HUES48 (cell line): ENCODE measurements at regions not wholly inside any gene's neighbourhood (a gene's known extent, or its start where the extent isn't known, plus 50 kb on each side); places are given as distances from the start of the nearest gene placed in this dataset.
"Not testable (repeated sequence)": the region's sequence is repeated elsewhere in the genome, so short reads cannot be mapped to it uniquely, and the experiment has no call there.

Source experiments
- H3K27ac ChIP-seq: one replicate; pipeline ENCODE4 v1.7.0; 2013; ENCODE audit warnings: low read depth, low read length, inconsistent platforms
- H3K27me3 ChIP-seq: 2 replicates; pipeline ENCODE4 v1.6.1; 2013; ENCODE audit warnings: mild to moderate bottlenecking, low read length; ENCODE audit not compliant: control insufficient read depth, insufficient read depth
- H3K36me3 ChIP-seq: 2 replicates; pipeline ENCODE4 v1.6.1; 2013; ENCODE audit warnings: low read length; ENCODE audit not compliant: control insufficient read depth, insufficient read depth
- H3K4me1 ChIP-seq: 2 replicates; pipeline ENCODE4 v1.6.1; 2013; ENCODE audit warnings: mild to moderate bottlenecking, low read length; ENCODE audit not compliant: control insufficient read depth, insufficient read depth
- H3K4me3 ChIP-seq: 2 replicates; pipeline ENCODE4 v1.5.1; 2013; ENCODE audit warnings: mild to moderate bottlenecking, low read depth, low read length
- H3K9ac ChIP-seq: 2 replicates; pipeline ENCODE4 v1.6.1; 2013; ENCODE audit warnings: mild to moderate bottlenecking, low read depth, low read length, moderate library complexity
- H3K9me3 ChIP-seq: 2 replicates; pipeline ENCODE4 v1.6.1; 2013; ENCODE audit warnings: low read length; ENCODE audit not compliant: control insufficient read depth, insufficient read depth

DNA sequence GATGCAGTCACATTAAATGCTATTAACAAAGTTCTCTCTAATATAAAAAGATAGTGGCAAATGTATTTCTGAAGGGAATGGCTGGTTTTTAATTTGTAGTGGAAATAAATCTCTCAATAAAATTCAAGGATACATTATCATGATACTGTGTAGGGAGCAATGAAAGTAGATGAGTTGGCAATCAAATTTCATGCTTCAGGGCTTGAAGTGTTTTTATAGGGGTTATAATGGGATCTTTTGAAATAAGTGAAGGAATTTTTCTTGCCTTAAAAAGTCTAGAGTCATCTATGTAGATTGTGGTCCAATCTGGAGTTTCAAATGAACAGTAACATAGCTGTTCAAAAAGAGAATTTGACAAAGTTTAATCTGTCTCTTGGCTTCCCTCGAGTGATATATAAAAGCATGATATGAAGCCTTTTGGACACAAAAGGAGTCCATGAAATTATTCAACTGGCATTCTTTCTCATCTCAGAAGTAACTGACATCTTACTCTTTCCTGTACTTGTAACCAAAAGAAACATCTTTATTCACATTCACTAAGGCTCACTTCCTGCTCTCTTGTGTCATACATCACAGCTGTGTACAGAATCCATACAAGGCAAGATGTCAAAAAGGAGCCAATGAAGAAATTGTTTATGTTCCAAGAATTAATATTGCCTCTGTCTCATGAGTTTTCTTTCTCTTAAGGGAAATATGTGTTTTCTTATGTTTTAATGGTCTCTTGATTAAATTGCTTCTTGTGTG, 591.0 kb upstream of the GJE1 start:
- Histone ChIP-seq H3K4me3 (no peak overlapping the region), H3K36me3 (no peaks in the 10 kb centered on the region), H3K9me3 (peaks cover under 1% of the 10 kb centered on the region; the same call in 1 of the 2 replicates), H3K27ac (no peak overlapping the region), H3K27me3 (no peaks in the 10 kb centered on the region), H3K9ac (no peak overlapping the region), H3K4me1 (peaks cover 6% of the 10 kb centered on the region; the same call in 1 of the 2 replicates)

DNA sequence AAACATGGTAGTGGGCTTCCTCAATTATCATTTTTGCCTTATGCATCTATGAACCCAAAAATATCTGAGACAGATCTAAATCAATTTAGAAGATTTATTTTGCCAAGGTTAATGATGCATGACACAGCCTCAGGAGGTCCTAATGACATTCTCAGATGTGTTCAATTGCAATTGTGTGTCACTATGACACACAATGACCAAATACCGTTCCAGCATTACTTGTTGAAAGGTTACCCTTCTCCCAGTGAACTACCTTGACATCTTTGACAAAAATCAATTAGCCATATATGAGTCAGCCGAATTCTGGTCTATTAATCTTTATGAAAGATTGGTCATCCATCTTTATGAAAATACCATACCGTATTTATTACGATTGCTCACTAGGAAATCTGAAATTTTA, 592.5 kb upstream of the GJE1 start:
- no peak overlapping the region for H3K4me3 ChIP-seq
- H3K27ac ChIP-seq: no peak overlapping the region
- H3K9me3 ChIP-seq: no peaks in the 10 kb centered on the region
- H3K27me3 ChIP-seq: no peaks in the 10 kb centered on the region
- peaks cover 6% of the 10 kb centered on the region; the same call in 1 of the 2 replicates for H3K4me1 ChIP-seq
- no peaks in the 10 kb centered on the region for H3K36me3 ChIP-seq
- H3K9ac ChIP-seq: no peak overlapping the region

DNA sequence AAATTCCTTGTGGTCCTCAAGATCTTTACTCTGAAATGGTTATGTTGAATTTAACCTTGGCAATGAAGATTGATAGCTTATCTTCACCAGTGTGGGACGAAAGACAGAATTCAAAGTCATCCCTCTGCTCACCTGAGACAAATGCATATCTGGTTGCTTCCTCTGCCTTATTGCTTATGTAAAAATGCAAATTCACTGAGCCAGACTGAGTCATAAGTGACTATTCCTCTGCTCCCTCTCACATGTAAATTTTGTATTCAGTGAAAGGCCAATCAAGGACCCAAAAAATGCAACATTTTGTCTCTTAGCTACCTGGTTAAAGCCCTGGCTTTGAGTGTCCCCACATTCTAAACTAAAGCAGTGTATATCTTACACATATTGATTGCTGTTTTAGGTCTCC, 593.1 kb upstream of the GJE1 start:
- Histone ChIP-seq H3K9ac (no peak overlapping the region), H3K9me3 (no peaks in the 10 kb centered on the region), H3K27ac (peak overlapping the region; percentile 24), H3K27me3 (no peaks in the 10 kb centered on the region), H3K4me3 (no peak overlapping the region), H3K4me1 (peaks cover 6% of the 10 kb centered on the region; the same call in 1 of the 2 replicates), H3K36me3 (no peaks in the 10 kb centered on the region)

DNA sequence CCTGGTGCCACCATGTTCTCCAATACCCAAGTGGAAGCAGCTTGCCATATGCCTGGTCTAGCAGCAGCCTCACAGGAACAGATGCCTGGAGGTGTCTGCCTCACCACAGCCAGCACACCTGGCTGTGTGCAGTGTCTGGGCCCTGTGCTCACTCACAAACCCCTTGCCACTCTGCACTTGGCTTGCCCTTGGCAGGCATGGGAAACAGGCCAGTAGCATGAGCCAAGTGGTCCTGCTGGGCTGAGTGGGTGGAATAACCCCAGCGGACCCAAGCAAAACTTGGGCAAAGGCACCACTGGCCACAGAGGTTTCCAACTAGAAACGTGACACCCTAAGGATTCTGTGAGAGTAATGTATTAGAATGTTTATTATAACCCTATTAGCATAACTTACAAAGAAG, 600.5 kb upstream of the GJE1 start:
- Histone ChIP-seq H3K27ac (no peak overlapping the region), H3K4me3 (no peak overlapping the region), H3K27me3 (no peaks in the 10 kb centered on the region), H3K36me3 (no peaks in the 10 kb centered on the region), H3K9me3 (no peaks in the 10 kb centered on the region), H3K4me1 (peaks cover 5% of the 10 kb centered on the region; the same call in 1 of the 2 replicates), H3K9ac (no peak overlapping the region)

DNA sequence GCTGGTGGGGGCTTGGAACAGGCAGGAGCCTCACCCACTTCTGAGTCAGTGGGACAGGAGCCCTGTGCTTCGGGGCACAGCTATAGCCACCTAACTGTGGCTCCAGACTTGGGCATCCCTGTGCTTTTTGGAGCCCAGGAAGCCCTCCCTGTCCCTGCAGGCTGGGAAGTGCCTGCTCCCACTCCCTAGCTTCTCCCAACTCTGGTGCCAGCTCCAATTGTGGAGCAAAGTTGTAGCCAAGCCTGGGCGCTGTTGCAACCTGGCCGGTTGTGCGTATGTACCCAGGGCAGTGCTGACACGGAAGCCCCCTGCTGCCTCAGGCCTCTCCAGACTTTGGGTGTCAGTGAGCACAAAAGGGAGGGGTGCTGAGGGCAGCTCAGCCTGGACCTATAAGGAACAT, 601.7 kb upstream of the GJE1 start:
- Histone ChIP-seq H3K9me3 (no peaks in the 10 kb centered on the region), H3K27me3 (no peaks in the 10 kb centered on the region), H3K9ac (no peak overlapping the region), H3K4me1 (peaks cover 5% of the 10 kb centered on the region; the same call in 1 of the 2 replicates), H3K36me3 (no peaks in the 10 kb centered on the region), H3K27ac (no peak overlapping the region), H3K4me3 (no peak overlapping the region)

DNA sequence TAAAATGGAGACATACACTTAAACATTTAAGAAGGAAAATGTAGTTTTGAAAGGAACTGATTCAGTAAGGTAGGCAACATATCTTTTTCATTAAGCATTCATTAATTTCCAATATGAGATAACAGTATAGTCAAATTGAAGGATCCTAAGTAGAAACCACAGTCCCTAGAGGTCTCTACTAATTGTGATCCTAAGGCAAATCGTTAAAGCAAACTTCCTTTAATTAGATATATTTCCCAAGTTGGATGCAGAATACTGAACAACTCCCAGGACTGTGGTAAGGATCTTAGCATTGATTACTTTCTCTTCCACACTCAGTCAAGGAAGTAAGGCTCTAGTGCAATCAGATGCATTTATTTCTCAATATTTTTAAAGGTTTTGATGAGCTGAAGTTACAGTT, 604.1 kb upstream of the GJE1 start:
- H3K9ac ChIP-seq: no peak overlapping the region
- H3K36me3 ChIP-seq: no peaks in the 10 kb centered on the region
- H3K27me3 ChIP-seq: no peaks in the 10 kb centered on the region
- no peak overlapping the region for H3K4me3 ChIP-seq
- H3K27ac ChIP-seq: no peak overlapping the region
- H3K9me3 ChIP-seq: no peaks in the 10 kb centered on the region
- peaks cover 5% of the 10 kb centered on the region; the same call in 1 of the 2 replicates for H3K4me1 ChIP-seq

DNA sequence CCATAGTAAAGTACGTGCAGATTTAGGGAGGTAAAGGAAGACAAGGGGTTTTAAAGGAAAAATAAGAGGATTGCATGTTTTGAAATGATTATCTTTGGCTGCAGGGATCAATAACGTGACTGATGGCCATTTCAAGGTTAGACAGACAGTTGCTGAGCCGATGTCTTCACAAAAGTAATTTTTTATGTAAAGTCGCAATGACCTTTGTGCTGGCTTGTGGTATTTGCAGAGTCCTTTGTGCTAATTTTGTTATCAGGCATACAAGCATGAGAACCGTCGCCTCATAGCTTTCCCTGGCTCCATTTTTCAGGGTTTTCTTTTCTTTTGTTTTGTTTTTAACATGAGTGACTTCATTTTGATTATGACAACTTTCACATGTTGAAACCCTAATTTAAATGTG, 605.7 kb upstream of the GJE1 start:
- no peak overlapping the region for H3K27ac ChIP-seq
- H3K9ac ChIP-seq: no peak overlapping the region
- H3K27me3 ChIP-seq: no peaks in the 10 kb centered on the region
- no peaks in the 10 kb centered on the region for H3K36me3 ChIP-seq
- H3K4me1 ChIP-seq: no peaks in the 10 kb centered on the region
- H3K4me3 ChIP-seq: no peak overlapping the region
- H3K9me3 ChIP-seq: no peaks in the 10 kb centered on the region

DNA sequence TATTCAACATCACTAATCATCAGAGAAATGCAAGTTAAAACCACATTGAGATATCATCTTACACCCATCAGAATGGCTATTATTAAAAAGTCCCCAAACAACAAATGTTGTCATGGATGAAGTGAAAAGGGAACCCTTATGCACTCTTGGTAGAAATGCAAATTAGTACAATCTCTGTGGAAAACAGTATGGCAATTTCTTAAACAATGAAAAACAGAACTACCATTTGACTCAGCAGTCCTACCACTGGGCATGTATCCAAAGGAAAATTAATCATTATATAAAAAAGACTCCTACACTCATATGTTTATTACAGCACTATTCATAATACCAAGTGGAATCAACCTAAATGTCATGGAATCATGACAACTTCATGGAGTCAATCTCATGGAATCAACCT, 611.3 kb upstream of the GJE1 start:
- no peak overlapping the region for H3K9ac ChIP-seq
- no peaks in the 10 kb centered on the region for H3K9me3 ChIP-seq
- H3K4me3 ChIP-seq: no peak overlapping the region
- no peaks in the 10 kb centered on the region for H3K4me1 ChIP-seq
- H3K27ac ChIP-seq: no peak overlapping the region
- no peaks in the 10 kb centered on the region for H3K36me3 ChIP-seq
- no peaks in the 10 kb centered on the region for H3K27me3 ChIP-seq

DNA sequence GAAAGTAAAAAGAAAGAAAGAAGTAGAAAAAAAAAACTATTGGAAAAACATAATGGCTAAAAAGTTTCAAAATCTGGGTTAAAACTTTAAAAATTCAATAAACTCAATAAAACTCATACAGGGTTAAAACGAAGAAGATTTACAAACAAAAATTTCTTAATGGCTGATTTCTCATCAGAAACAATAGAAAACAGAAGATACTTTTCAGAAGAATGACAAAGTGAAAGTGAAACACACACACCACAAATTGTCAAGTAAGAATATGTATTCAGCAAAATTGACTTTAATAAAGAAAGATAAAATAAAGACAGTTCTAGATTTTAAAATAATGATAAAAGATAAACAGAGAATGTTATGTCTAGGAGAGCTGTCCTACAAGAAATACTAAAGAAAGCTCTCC, 618.9 kb upstream of the GJE1 start:
- no peaks in the 10 kb centered on the region for H3K9me3 ChIP-seq
- H3K36me3 ChIP-seq: no peaks in the 10 kb centered on the region
- H3K27ac ChIP-seq: no peak overlapping the region
- no peaks in the 10 kb centered on the region for H3K27me3 ChIP-seq
- H3K9ac ChIP-seq: no peak overlapping the region
- no peaks in the 10 kb centered on the region for H3K4me1 ChIP-seq
- H3K4me3 ChIP-seq: no peak overlapping the region

DNA sequence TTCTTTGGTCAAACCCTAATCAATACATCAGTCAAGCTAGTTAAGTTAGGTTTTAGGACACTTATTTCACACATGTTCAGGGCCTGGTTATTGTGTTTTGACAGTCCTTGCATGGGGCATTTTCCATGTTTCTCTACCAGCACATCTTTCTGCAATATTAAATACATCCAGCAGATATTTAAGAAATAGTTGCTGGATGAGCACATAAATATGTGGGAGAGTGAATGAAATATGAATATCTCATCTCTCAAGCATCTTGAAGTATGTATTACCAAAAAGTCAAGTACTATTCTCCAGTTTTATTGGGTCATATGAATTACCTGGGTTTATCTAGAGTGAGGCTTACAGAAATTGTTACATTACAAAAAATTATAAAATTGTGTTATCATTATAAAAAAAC, 621.9 kb upstream of the GJE1 start:
- Histone ChIP-seq H3K27me3 (no peaks in the 10 kb centered on the region), H3K9ac (no peak overlapping the region), H3K4me3 (no peak overlapping the region), H3K36me3 (no peaks in the 10 kb centered on the region), H3K27ac (no peak overlapping the region), H3K9me3 (peaks cover 14% of the 10 kb centered on the region), H3K4me1 (no peaks in the 10 kb centered on the region)

DNA sequence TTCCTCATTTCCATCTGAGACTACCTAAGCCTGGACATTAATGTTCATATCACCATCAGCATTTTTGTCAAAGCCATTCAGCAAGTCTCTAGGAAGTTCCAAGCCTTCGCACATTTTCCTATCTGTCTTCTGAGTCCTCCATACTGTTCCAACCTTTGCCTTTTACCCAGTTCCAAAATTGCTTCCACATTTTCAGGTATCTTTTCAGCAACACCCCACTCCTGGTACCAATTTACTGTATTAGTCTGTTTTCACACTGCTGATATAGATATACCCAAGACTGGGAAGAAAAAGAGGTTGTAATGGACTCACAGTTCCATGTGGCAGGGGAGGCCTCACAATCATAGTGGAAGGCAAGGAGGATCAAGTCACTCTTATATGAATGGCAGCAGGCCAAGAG, 626.7 kb upstream of the GJE1 start:
- not testable (repeated sequence) for H3K36me3 ChIP-seq, H3K27ac ChIP-seq, H3K9ac ChIP-seq, H3K4me3 ChIP-seq, H3K27me3 ChIP-seq, H3K4me1 ChIP-seq
- peaks cover 38% of the 10 kb centered on the region for H3K9me3 ChIP-seq
